Fibroblast of villous mesenchyme (primary cell): ENCODE measurements at regions not wholly inside any gene's neighbourhood (a gene's known extent, or its start where the extent isn't known, plus 50 kb on each side); places are given as distances from the start of the nearest gene placed in this dataset.
"Not testable (repeated sequence)": the region's sequence is repeated elsewhere in the genome, so short reads cannot be mapped to it uniquely, and the experiment has no call there.

Source experiments
- DNase-seq: peaks from one replicate; pipeline ENCODE4 v3.0.0-alpha.2; 2010; ENCODE audit warnings: low read depth
- H3K4me3 ChIP-seq: 2 replicates; pipeline ENCODE4 v1.5.1; 2011; ENCODE audit warnings: low read depth, mild to moderate bottlenecking, low read length
- CTCF ChIP-seq: IDR thresholded peaks from 2 replicates; pipeline ENCODE4 v1.5.1; 2012; ENCODE audit warnings: low read depth, mild to moderate bottlenecking, low read length; ENCODE audit not compliant: insufficient read depth

GRCh38 chr15:95152741-95153140, 921.4 kb downstream of the MCTP2 start:
- no peak for TF ChIP-seq CTCF

DNA sequence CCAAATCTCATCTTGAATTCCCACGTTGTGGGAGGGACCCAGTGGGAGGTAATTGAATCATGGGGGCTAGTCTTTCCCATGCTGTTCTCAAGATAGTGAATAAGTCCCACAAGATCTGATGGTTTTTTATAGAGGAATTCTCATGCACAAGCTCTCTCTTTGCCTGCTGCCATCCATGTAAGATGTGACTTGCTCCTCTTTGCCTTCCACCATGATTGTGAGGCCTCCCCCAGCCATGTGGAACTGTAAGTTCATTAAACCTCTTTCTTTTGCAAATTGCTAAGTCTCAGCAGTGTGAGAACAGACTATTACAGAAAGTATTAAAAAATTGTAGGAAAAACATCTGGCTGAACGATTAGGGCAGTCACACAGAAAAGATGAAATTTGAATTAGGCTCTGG, 921.8 kb downstream of the MCTP2 start:
- DNase-seq, H3K4me3 ChIP-seq: not testable (repeated sequence)

More at GRCh38 chr15:95152741-95153140, 921.4 kb downstream of the MCTP2 start:
- DNase-seq, result no peak
- no peak overlapping the region for H3K4me3 ChIP-seq

DNA sequence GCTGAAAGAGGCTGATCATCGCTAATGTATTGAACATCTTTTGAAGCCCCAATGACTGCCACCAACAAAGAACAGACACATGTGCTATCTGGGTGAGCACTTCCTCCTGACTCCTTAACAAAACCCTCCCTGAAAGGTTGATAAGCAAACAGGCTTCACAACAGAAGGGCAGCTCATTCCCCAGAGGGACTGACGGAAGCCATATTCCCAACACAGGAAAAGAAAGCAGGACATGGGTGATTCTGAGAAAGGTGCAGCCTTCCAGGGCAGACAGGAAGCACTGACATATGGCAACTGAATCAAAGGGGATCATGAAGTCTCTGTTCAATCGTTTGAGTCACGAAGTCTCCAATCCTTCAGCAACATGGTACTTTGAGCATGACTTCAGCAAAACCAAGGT, 929.0 kb downstream of the MCTP2 start:
- DNase-seq, result no peak
- no peak overlapping the region for H3K4me3 ChIP-seq
- TF ChIP-seq CTCF, result no peak

DNA sequence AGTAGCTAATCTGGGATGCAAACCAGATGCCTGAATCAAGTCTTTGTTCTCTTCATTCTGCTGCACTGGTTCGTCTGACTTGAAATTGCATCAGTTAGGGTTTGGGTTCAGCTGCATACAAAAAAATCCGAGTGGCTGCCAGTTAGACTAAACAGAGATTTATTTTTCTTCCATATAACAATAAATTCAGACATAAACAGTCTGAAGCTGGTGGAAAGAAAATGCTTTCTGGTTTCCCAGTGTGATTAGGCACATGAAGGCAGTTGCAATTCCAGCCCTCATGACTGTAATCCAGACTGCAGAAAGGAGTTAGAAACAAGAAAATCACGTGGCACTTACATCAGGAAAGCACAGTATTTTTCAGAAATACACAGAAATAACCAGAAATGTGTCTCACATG, 930.7 kb downstream of the MCTP2 start:
- no peak for TF ChIP-seq CTCF
- DNase-seq, result peak; percentile 86

GRCh38 chr15:95162531-95162930, 931.2 kb downstream of the MCTP2 start:
- no peak for DNase-seq
- no peak overlapping the region for H3K4me3 ChIP-seq
- no peak for TF ChIP-seq CTCF

More for the DNA sequence above, 930.7 kb downstream of the MCTP2 start:
- no peak overlapping the region for H3K4me3 ChIP-seq

- DNase-seq, result peak; percentile 83
- no peak overlapping the region for H3K4me3 ChIP-seq
- no peak for TF ChIP-seq CTCF
These were observed 931.7 kb downstream of the MCTP2 start for GRCh38 chr15:95162967-95163531.

- no peak for DNase-seq
- H3K4me3 ChIP-seq, result no peak overlapping the region
- no peak for TF ChIP-seq CTCF
These were observed 936.8 kb downstream of the MCTP2 start for GRCh38 chr15:95168152-95168551.
